Activated naive CD8-positive, alpha-beta T cell (primary cell): ENCODE measurements at regions not wholly inside any gene's neighbourhood (a gene's known extent, or its start where the extent isn't known, plus 50 kb on each side); places are given as distances from the start of the nearest gene placed in this dataset.
"Not testable (repeated sequence)": the region's sequence is repeated elsewhere in the genome, so short reads cannot be mapped to it uniquely, and the experiment has no call there.

Source experiments
- H3K27ac Mint-ChIP-seq: one replicate; pipeline ENCODE4 v1.8.0; 2021; ENCODE audit warnings: mixed read lengths
- H3K27me3 Mint-ChIP-seq: one replicate; pipeline ENCODE4 v1.8.0; 2021; ENCODE audit warnings: mixed read lengths
- H3K36me3 Mint-ChIP-seq: one replicate; pipeline ENCODE4 v1.8.0; 2021; ENCODE audit warnings: mixed read lengths
- H3K4me1 Mint-ChIP-seq: one replicate; pipeline ENCODE4 v1.8.0; 2021; ENCODE audit warnings: low read depth, mixed read lengths
- H3K4me3 Mint-ChIP-seq: one replicate; pipeline ENCODE4 v1.8.0; 2021; ENCODE audit warnings: mild to moderate bottlenecking, mixed read lengths
- H3K9me3 Mint-ChIP-seq: one replicate; pipeline ENCODE4 v1.8.0; 2021; ENCODE audit warnings: low read depth, mixed read lengths

DNA sequence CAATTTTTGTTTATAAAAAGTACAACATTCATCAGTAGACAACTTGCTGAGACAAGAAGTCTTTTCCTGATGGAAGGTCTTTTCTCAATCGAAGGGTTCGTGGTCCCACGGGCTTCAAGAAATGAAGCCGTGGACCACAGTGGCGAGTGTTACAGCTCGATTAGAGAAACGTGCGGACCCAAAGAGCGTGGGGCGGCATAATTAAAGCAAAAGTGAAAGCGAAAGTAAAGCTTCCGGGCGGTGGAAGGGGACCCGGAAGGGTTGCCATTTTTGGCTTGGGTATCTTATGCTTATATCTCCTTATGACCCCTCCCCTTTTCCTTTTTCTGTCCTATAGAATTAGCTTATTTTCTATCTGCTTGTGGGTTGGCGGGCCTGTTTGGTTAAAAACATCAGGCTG, 2309.4 kb upstream of the ACO1 start:
- no peaks in the 10 kb centered on the region for H3K36me3 Mint-ChIP-seq
- H3K9me3 Mint-ChIP-seq = no peaks in the 10 kb centered on the region
- H3K4me3 Mint-ChIP-seq = peak overlapping the region; percentile 28
- no peak overlapping the region for H3K27ac Mint-ChIP-seq
- H3K4me1 Mint-ChIP-seq = peaks cover 16% of the 10 kb centered on the region
- H3K27me3 Mint-ChIP-seq = no peaks in the 10 kb centered on the region

DNA sequence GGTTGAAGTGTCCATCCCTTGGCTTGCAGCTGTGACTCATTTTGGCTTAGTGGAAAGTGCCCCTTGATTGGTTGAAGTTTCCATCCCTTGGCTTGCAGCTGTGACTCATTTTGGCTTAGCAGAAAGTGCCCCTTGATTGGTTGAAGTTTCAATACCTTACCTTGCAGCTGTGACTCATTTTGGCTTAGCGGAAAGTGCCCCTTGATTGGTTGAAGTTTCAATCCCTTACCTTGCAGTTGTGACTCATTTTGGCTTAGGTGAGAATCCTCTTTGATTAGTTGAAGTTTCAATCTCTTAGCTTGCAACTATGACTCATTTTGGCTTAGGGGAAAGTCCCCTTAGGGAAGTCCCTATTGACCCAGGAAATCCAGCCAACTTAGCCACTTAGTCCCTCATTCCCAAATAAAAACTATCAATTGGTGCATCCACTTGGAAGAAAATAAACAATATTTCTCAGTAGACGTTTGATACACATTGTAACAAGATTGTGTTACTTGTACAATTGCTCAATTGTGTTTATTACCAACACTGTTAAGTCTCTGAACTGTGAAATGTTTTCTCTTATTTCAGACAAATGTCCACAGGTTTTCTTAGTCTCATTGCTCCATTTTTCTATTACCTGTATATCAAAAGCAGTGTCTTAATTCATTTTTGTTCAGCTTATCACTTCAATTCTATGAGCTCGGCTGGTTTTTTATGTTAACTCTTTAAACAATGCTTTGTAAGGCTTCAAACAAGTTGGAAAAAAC, 2308.8 kb upstream of the ACO1 start:
- H3K27ac Mint-ChIP-seq = peak overlapping the region; percentile 46
- H3K4me3 Mint-ChIP-seq = peak overlapping the region; percentile 28
- H3K36me3 Mint-ChIP-seq = no peaks in the 10 kb centered on the region

DNA sequence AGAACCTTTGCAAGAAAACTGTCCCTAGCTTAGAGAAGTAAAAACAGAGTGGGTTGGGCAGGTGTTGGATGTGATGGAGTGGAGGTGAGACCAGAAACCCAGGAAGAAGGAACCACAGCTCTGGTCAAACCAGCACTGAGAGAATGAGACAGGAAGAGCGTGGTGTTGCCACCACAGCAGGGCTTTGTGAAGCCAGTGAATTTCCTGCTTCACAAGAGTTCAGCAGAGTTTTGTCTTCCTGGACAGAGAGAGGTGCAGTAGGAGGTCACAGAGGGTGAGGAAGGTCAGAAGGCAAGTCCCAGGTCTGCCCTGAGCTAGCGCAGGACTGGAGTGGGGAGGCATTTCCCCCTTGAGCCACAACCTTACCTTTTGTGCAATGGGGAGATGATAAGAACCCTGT, 2306.2 kb upstream of the ACO1 start:
- no peaks in the 10 kb centered on the region for H3K27me3 Mint-ChIP-seq
- no peak overlapping the region for H3K4me3 Mint-ChIP-seq
- no peaks in the 10 kb centered on the region for H3K9me3 Mint-ChIP-seq
- H3K4me1 Mint-ChIP-seq = peaks cover 16% of the 10 kb centered on the region
- no peaks in the 10 kb centered on the region for H3K36me3 Mint-ChIP-seq
- no peak overlapping the region for H3K27ac Mint-ChIP-seq

More for the DNA sequence above, 2308.8 kb upstream of the ACO1 start:
- Mint-ChIP-seq H3K9me3 (no peaks in the 10 kb centered on the region), H3K27me3 (no peaks in the 10 kb centered on the region), H3K4me1 (peaks cover 16% of the 10 kb centered on the region)

DNA sequence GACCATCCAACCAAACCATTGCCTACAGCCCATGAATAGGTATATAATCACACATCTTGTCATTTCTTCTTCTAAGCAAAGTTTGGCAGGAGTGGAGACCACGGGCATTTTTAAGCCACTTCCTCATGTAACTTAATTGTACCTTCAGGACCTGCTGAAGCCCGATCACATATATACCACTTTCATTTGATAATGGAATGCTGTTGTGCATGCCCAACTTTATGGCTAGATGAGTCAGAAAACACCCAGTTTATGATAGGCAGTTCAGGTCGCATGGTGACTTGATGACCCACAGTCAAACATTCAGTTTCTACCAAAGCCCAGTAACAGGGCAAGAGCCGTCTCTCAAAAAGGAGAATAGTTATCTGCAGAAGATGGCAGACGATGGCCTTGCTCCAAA, 2295.0 kb upstream of the ACO1 start:
- H3K27ac Mint-ChIP-seq = no peak overlapping the region
- no peak overlapping the region for H3K4me3 Mint-ChIP-seq
- no peaks in the 10 kb centered on the region for H3K9me3 Mint-ChIP-seq
- no peaks in the 10 kb centered on the region for H3K4me1 Mint-ChIP-seq
- no peaks in the 10 kb centered on the region for H3K27me3 Mint-ChIP-seq
- no peaks in the 10 kb centered on the region for H3K36me3 Mint-ChIP-seq

DNA sequence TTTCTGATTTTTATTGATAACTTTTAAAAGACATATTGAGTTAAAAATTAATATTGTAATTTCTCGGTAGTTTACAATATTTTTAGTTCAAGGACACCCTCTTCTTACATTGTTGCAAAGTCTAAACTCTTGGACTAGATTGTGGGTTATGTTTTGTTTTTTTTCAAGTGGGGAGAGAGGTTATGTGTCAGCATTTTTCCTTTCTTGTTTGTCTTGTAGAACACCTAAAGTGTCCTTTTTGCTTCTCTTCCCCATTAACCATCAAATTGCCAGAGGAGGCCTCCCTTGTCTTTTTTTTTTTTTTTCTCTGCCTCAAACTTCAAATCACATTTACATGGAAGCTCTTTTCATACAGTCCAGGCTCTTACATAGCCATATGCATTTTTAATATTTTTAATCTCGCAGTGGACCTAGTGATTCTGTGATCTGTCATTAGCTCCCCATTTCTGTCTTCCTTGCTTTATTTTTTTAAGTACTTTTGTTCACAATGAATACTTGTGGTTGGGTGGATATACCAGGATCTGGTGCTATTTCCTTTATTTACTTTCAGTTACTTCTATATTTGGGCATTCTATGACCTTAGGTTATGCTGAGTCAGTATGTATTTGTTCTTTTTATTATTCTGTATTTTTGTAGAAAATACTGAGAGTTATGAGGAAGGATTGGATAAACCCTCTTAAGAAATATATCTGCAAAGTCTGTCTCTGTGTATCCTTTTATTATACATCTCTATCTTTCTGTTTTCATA, 2280.6 kb upstream of the ACO1 start:
- Mint-ChIP-seq H3K27ac (no peak overlapping the region), H3K4me1 (no peaks in the 10 kb centered on the region), H3K9me3 (peaks cover 7% of the 10 kb centered on the region), H3K36me3 (no peaks in the 10 kb centered on the region), H3K4me3 (no peak overlapping the region), H3K27me3 (no peaks in the 10 kb centered on the region)

DNA sequence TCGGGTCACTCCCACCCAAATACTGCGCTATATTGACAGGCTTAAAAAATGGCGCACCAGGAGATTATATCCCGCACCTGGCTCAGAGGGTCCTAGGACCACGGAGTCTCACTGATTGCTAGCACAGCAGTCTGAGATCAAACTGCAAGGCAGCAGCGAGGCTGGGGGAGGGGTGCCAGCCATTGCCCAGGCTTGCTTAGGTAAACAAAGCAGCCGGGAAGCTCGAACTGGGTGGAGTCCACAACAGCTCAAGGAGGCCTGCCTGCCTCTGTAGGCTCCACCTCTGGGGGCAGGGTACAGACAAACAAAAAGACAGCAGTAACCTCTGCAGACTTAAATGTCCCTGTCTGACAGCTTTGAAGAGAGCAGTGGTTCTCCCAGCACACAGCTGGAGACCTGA, 2277.3 kb upstream of the ACO1 start:
- H3K4me1 Mint-ChIP-seq, H3K27me3 Mint-ChIP-seq, H3K4me3 Mint-ChIP-seq, H3K27ac Mint-ChIP-seq, H3K9me3 Mint-ChIP-seq, H3K36me3 Mint-ChIP-seq: not testable (repeated sequence)

DNA sequence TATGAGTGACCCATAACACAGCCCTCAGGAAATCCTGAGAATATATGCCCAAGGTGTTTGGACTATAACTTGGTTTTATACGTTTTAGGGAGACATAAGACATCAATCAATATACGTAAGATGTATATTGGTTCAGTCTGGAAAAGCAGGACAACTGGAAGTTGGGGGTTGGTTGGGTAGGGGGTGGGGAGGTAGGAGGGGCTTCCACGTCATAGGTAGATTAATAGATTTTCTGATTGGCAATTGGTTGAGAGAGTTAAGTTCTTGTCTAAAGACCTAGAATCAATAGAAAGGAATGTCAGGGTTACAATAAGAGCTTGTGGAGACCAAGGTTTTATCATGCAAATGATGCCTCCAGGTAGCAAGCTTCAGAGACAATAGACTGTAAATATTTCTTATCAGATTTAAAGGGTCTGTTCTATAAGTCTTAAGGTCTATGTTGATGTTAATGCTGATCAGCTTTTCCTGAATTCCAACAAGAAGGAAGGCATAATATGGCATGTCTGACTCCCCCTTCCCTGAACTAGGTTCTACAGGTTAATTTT, 2267.7 kb upstream of the ACO1 start:
- no peaks in the 10 kb centered on the region for H3K36me3 Mint-ChIP-seq
- no peaks in the 10 kb centered on the region for H3K27me3 Mint-ChIP-seq
- H3K9me3 Mint-ChIP-seq = no peaks in the 10 kb centered on the region
- no peaks in the 10 kb centered on the region for H3K4me1 Mint-ChIP-seq
- H3K4me3 Mint-ChIP-seq = no peak overlapping the region
- no peak overlapping the region for H3K27ac Mint-ChIP-seq

DNA sequence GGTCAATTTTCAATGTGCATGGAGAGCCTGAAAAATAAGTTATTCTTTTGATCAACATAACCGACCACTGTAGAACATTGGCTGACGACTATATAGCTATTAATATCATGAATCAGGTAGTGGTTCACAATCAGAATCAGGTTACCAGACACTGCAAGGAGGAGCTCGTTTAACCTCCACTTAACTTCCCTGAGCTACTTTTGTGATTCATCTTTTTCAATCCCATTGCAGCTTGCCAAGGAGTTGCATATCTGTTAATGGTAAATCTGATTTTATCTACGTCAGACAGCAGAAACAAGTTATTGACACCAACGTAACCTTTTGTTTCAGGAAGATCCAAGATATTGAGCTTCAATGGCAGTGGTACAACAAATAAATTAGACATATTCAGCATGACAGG, 2263.8 kb upstream of the ACO1 start:
- Mint-ChIP-seq H3K27ac (no peak overlapping the region), H3K9me3 (no peaks in the 10 kb centered on the region), H3K4me3 (no peak overlapping the region), H3K36me3 (no peaks in the 10 kb centered on the region), H3K4me1 (no peaks in the 10 kb centered on the region), H3K27me3 (no peaks in the 10 kb centered on the region)

DNA sequence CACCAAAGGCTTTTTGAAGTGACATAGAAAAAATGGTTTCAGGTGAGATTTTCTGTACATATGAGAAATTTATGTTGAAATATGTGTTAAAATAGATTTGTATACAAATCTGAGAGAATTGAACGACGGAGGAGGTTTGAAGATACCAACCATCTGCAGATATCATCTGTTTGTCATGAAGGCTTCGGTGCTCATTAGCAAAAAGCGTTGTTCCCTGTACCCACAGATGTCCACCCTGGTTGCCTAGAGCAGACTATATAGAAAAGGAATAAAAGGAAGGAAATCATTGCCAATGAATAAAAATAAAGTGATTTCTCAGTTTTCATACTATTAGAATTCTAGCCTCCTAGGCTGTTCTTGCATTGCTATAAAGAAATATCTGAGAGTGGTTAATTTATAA, 2262.8 kb upstream of the ACO1 start:
- Mint-ChIP-seq H3K9me3 (no peaks in the 10 kb centered on the region), H3K4me1 (no peaks in the 10 kb centered on the region), H3K4me3 (no peak overlapping the region), H3K36me3 (no peaks in the 10 kb centered on the region), H3K27ac (no peak overlapping the region), H3K27me3 (no peaks in the 10 kb centered on the region)

DNA sequence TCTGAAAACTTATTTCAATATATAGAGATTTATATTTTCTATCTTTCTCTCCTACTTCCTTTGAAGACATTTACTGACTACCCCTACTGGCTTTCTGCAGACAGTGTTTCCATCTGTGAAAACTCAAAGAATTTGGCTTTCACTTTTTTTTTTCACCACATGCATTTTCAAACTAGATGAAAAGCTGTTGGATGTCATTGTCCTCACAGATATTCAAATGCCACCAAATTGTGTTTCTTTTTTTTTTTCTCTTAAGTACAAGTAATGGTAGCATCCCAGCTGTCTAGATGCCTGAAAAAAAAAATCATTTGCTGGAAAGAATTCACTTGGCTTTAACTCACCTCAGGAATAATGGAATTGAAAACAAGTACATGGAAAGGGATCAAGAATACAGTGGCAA, 2258.6 kb upstream of the ACO1 start:
- Mint-ChIP-seq H3K27ac (no peak overlapping the region), H3K27me3 (no peaks in the 10 kb centered on the region), H3K36me3 (no peaks in the 10 kb centered on the region), H3K9me3 (no peaks in the 10 kb centered on the region), H3K4me3 (no peak overlapping the region), H3K4me1 (no peaks in the 10 kb centered on the region)

DNA sequence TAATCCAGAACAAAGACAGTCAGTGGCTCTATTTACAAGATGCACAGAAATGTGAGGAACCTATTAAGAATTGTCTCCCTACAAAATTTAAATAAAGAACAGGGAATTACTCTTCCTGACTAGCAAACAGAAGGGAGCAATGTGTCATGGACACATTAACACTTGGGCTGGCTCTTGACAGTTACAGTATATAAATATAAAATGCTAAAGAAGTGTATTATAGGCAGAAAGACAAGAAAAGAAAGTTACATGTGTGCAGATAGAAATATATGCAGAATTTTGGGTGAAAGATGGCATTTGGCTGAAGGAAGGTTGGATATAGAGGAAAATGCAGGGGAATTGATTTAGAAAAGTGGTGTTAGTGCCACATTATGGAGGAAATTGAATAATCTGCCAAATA, 2257.1 kb upstream of the ACO1 start:
- Mint-ChIP-seq H3K4me3 (no peak overlapping the region), H3K9me3 (no peaks in the 10 kb centered on the region), H3K27ac (no peak overlapping the region), H3K27me3 (no peaks in the 10 kb centered on the region), H3K4me1 (no peaks in the 10 kb centered on the region), H3K36me3 (no peaks in the 10 kb centered on the region)

DNA sequence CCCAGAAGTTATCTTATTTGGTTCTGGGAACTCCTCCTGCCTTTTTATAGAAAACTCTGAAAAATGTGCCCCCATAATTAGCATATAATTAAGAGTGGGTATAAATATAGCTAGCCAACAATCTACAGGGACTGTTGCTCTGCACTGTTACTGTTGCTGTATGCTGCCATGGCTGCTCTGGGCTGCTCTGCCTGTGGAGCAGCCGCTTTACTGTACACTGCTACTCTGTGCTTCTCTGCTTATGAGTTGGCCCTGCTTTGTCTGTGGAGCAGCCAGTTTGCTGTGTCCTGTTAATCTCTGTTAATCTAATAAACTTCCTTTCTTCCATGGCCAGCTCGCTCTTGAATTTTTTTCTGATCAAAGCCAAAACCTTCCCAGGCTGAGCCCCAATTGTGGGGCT, 2244.0 kb upstream of the ACO1 start:
- Mint-ChIP-seq H3K27ac (no peak overlapping the region), H3K36me3 (no peaks in the 10 kb centered on the region), H3K9me3 (peaks cover 5% of the 10 kb centered on the region)

DNA sequence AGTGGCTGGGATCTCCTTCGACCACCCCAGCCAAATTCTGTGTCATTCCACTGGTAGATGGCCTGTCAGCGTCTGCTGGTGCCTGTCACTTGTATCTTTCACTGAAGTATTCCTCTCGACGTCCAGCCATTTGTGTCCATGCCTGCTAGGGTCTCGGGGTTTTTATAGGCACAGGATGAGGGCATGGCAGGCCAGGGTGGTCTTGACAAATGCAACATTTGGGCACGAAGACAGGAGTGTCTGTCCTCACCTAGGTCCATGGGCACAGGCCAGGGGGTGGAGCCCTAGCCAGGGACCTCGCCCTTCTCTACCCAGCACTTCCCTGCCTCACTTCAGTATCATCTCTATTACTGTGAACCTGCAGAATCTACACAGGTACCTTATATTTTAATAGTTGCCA, 2223.9 kb upstream of the ACO1 start:
- Mint-ChIP-seq H3K36me3 (no peaks in the 10 kb centered on the region), H3K4me3 (no peak overlapping the region), H3K27ac (no peak overlapping the region), H3K9me3 (peaks cover 3% of the 10 kb centered on the region), H3K27me3 (no peaks in the 10 kb centered on the region), H3K4me1 (no peaks in the 10 kb centered on the region)

More for the DNA sequence above, 2244.0 kb upstream of the ACO1 start:
- H3K4me3 Mint-ChIP-seq = no peak overlapping the region
- H3K27me3 Mint-ChIP-seq = no peaks in the 10 kb centered on the region
- no peaks in the 10 kb centered on the region for H3K4me1 Mint-ChIP-seq

DNA sequence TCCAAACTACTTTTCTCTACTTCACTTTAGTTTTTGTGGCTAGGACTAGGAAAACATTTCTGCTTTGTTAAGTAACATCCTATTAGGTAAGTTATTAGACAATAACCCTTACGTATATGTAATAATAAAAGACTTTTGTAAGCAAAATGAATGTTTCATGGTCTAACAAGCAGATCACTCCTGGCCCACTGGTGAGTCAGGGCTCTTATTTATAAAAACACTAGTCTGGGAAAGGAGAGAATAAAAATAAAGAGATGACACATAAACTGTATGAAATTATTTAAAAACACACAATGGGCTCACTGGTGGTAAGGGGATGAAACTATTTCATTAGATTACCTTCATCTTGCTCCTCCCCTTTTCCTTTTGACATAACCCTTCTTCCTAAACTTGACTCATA, 2212.2 kb upstream of the ACO1 start:
- Mint-ChIP-seq H3K36me3 (no peaks in the 10 kb centered on the region), H3K4me3 (no peak overlapping the region), H3K27me3 (no peaks in the 10 kb centered on the region), H3K27ac (no peak overlapping the region), H3K9me3 (peaks cover 12% of the 10 kb centered on the region), H3K4me1 (no peaks in the 10 kb centered on the region)

DNA sequence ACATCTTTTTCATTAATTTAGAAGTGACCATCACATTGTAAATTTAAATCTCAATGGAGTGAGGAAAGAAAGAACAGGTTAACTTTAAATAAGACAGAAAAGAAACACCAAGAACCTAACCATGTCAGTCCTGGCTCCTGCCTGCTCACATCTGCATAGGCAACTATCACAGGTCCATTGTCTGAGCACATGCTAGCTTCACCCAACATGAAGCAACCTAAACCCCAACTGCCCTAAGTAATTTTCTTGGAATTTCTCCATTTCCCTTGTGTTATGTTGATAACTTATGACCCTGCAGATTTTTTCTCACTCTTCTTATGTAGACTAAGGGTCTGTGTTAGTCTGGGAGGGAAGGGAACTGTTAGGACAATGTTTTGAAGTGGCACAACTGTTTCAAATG, 2205.8 kb upstream of the ACO1 start:
- H3K27ac Mint-ChIP-seq = no peak overlapping the region
- no peaks in the 10 kb centered on the region for H3K36me3 Mint-ChIP-seq
- no peaks in the 10 kb centered on the region for H3K27me3 Mint-ChIP-seq
- no peaks in the 10 kb centered on the region for H3K4me1 Mint-ChIP-seq
- H3K4me3 Mint-ChIP-seq = no peak overlapping the region
- H3K9me3 Mint-ChIP-seq = peaks cover 6% of the 10 kb centered on the region
